ENCODE measurements at regions not wholly inside any gene's neighbourhood (a gene's known extent, or its start where the extent isn't known, plus 50 kb on each side); places are given as distances from the start of the nearest gene placed in this dataset.

DNA sequence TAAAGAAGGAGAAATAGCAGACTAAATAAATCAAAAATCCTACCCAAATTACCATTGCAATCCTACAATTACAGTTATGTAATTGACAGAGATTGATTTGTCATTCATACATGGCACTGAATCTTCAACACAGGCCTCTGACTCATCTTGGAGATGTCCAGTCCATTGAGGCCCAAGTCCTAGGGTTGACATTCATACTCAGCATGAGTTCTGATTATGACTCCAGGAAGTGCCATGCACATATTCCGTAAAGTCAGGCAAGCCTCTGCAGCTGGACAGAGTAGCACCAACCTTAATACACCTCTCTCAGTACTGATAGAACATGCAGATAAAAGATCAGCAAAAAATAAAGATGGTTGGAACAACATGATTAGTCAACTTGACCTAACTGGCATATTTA, 353.7 kb upstream of the NFE2L3 start:
- TF ChIP-seq POLR2AphosphoS5 (IDR thresholded peaks at IDR 0.05; ENCODE audit: borderline replicate concordance, low read depth, low read length) (no peak), EZH2 (IDR thresholded peaks at IDR 0.05) (no peak), FOXP2 (optimal IDR thresholded peaks at IDR 0.05; ENCODE audit: control extremely low read depth, extremely low read length, insufficient read depth) (no peak)

Data from SK-N-MC (cell line).